Activated CD8-positive, alpha-beta T cell treated with anti-CD3 and anti-CD28 coated beads for 36 hours (primary cell): ENCODE measurements at regions not wholly inside any gene's neighbourhood (a gene's known extent, or its start where the extent isn't known, plus 50 kb on each side); places are given as distances from the start of the nearest gene placed in this dataset.

ENCODE experiments used
- ATAC-seq: fragments of 200-7000 bp; cut with Tn5 transposase; one replicate; pipeline ENCODE4 v1.10.0; 2021; ENCODE audit warnings: mild to moderate bottlenecking, moderate library complexity
- CTCF ChIA-PET: fragments of 350-600 bp; sonication (Branson Sonifier 250); formaldehyde crosslinking; loops from one replicate; lab custom pipeline; 2021; ENCODE audit warnings: antibody characterized with exemption; lab: Charles Lee
- POLR2A ChIA-PET: fragments of 350-600 bp; sonication (Branson Sonifier 250); formaldehyde crosslinking; loops from one replicate; lab custom pipeline; 2021; ENCODE audit warnings: antibody characterized with exemption; lab: Charles Lee
- DNase-seq: peaks from one replicate; pipeline ENCODE4 v3.0.0-alpha.2; 2020
- H3K27ac Mint-ChIP-seq: one replicate; pipeline ENCODE4 v1.8.0; 2021; ENCODE audit warnings: mild to moderate bottlenecking, mixed read lengths
- H3K27me3 Mint-ChIP-seq: one replicate; pipeline ENCODE4 v1.8.0; 2021; ENCODE audit warnings: mixed read lengths
- H3K36me3 Mint-ChIP-seq: one replicate; pipeline ENCODE4 v1.8.0; 2021; ENCODE audit warnings: low read depth, mixed read lengths
- H3K4me1 Mint-ChIP-seq: one replicate; pipeline ENCODE4 v1.8.0; 2021; ENCODE audit warnings: low read depth, mixed read lengths
- H3K4me3 Mint-ChIP-seq: one replicate; pipeline ENCODE4 v1.8.0; 2021; ENCODE audit warnings: mild to moderate bottlenecking, moderate library complexity, mixed read lengths
- H3K9me3 Mint-ChIP-seq: one replicate; pipeline ENCODE4 v1.8.0; 2021; ENCODE audit warnings: mixed read lengths
- intact Hi-C: fragments of 100-400 bp; cut with micrococcal nuclease; formaldehyde crosslinking; loops from one replicate; pipeline ENCODE4 v1.10.0; 2022
- TF ChIP-seq, protein P1 (sequence below): fragments of 200-600 bp; IDR thresholded peaks from one replicate; pipeline ENCODE4 v1.8.0; 2022; ENCODE audit warnings: antibody characterized with exemption, mild to moderate bottlenecking

DNA sequence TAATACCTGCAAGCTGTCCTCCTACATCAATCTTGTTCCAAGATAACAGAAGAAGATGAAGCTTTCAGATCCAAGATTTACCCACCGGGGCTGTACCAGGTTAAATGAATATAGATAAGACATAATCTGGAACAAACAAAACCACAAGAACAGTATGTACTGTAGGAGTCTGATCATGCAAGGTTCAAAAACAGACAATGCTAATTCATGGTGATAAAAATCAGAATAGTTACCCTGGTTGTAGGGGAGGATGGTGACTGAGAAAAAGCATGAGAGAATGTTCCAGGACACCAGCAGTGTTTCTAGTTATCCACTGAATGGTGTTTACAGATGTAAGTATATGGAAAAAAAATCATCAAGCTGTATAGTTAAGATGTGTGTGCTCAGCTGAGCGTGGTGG, 211.6 kb upstream of the TBL1X start:
- TF ChIP-seq, protein P1, sequence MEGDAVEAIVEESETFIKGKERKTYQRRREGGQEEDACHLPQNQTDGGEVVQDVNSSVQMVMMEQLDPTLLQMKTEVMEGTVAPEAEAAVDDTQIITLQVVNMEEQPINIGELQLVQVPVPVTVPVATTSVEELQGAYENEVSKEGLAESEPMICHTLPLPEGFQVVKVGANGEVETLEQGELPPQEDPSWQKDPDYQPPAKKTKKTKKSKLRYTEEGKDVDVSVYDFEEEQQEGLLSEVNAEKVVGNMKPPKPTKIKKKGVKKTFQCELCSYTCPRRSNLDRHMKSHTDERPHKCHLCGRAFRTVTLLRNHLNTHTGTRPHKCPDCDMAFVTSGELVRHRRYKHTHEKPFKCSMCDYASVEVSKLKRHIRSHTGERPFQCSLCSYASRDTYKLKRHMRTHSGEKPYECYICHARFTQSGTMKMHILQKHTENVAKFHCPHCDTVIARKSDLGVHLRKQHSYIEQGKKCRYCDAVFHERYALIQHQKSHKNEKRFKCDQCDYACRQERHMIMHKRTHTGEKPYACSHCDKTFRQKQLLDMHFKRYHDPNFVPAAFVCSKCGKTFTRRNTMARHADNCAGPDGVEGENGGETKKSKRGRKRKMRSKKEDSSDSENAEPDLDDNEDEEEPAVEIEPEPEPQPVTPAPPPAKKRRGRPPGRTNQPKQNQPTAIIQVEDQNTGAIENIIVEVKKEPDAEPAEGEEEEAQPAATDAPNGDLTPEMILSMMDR = no peak
- Mint-ChIP-seq H3K4me1 (peaks cover 9% of the 10 kb centered on the region), H3K36me3 (no peaks in the 10 kb centered on the region), H3K27ac (no peak overlapping the region), H3K4me3 (no peak overlapping the region), H3K9me3 (no peaks in the 10 kb centered on the region), H3K27me3 (no peaks in the 10 kb centered on the region)
- ChIA-PET POLR2A (no interaction called here), CTCF (no interaction called here)
- DNase-seq (no peak), ATAC-seq (no peak)
- intact Hi-C loops = no loop called here

DNA sequence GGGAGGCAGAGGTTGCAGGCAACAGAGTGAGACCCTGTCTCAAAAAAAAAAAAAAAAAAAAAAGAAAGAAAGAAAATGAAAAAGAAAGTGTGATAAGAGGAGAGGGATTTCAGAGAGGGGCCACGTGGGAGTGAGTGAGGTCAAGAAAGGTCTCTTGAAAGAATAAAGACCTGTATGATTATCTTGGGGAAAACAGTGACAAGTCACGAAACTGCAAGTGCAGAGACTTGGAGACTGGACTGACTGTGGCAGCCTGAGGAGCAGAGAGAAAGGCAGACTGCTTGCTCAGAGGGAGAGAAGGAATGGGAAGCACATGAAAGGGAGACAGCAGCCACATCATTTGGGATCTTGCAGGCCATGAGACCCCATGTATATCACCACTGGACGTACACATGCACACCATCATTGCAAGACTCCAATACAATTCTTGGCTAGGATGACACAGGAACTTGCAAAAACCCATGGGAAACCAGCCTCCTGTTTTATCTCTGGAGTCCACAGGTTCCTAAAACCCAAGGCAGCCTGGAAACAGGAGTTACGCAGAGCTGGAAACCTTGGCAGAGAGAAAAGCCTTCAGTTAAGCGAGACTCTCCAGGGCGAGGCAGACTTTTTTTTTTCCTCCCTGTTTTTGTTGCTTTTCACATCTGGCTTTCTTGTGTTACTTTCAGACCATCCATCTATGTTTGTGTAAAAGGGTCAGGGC, 207.0 kb upstream of the TBL1X start:
- DNase-seq = peak; percentile 26
- TF ChIP-seq, protein P1 = no peak
- CTCF ChIA-PET = no interaction called here
- H3K36me3 Mint-ChIP-seq = no peaks in the 10 kb centered on the region
- intact Hi-C loops = no loop called here
- H3K4me3 Mint-ChIP-seq = no peak overlapping the region
- POLR2A ChIA-PET = no interaction called here
- H3K9me3 Mint-ChIP-seq = peaks cover 7% of the 10 kb centered on the region
- no peaks in the 10 kb centered on the region for H3K27me3 Mint-ChIP-seq
- H3K27ac Mint-ChIP-seq = peak overlapping the region; percentile 72
- peak; percentile 42 for ATAC-seq
- peaks cover 38% of the 10 kb centered on the region for H3K4me1 Mint-ChIP-seq

DNA sequence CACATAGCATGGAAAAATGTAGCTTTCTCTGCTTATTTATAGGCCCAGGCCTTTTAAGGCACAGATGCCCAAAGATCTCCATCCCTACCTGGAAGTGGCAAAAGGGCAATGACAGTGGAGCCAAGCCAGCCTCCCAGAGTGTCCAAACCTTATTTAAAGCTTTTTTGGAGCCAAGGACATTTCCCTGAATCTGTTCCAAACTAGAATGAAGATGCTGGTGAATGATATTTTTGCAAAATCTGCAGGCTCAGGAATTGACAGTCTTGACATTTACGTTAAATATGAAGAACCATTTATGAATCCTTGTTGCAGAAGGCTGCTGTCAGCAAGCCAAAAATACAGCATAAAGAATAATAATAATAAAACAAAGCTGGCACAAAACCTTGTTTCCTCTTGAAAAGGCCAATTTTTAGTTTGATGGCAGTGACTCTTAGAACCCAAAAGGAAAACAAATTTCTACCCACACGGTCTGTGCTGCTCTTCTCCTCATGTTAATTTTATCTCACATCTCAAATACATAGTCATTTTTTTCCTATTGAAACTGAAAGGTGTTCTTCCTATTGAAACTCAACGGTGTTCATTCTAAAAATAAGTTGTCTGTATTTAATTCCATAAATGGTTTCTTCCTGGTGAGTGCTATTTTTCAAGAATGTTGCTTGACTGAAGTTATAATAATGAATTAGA, 206.3 kb upstream of the TBL1X start:
- ChIA-PET POLR2A (no interaction called here), CTCF (interaction anchor here (1.1 kb wide), 1 partner anchor 23 kb away, joined by 3 read pairs; no protein-coding TSS in a partner anchor)
- Mint-ChIP-seq H3K36me3 (no peaks in the 10 kb centered on the region), H3K4me3 (no peak overlapping the region), H3K27ac (peak overlapping the region; percentile 72), H3K9me3 (peaks cover 7% of the 10 kb centered on the region), H3K4me1 (peaks cover 37% of the 10 kb centered on the region), H3K27me3 (no peaks in the 10 kb centered on the region)
- TF ChIP-seq, protein P1 = no peak
- DNase-seq (no peak), ATAC-seq (peak; percentile 42)
- intact Hi-C loops = no loop called here

DNA sequence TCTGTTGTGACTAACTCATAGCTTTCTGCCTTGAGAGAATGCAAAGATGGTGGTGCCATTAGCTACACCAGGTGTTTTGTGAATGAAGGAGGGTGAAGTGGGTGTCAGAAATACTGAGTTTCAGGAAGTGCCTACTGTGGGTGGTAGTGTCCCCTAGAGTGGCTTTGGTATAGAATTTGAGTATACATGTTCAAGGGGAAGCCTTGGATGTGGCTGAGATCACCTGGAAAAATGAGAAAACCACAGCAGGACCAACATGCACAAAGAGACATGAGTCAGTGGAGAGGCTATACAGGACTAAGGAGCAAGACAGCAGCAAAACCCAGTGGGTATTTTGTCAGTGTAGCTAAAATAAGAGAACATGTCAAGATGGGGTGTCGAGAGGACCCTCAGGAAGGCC, 204.3 kb upstream of the TBL1X start:
- TF ChIP-seq, protein P1 = no peak
- H3K4me3 Mint-ChIP-seq = no peak overlapping the region
- no peaks in the 10 kb centered on the region for H3K36me3 Mint-ChIP-seq
- H3K27ac Mint-ChIP-seq = no peak overlapping the region
- intact Hi-C loops = no loop called here
- POLR2A ChIA-PET = no interaction called here
- no peaks in the 10 kb centered on the region for H3K27me3 Mint-ChIP-seq
- H3K9me3 Mint-ChIP-seq = peaks cover 7% of the 10 kb centered on the region
- CTCF ChIA-PET = no interaction called here
- peaks cover 37% of the 10 kb centered on the region for H3K4me1 Mint-ChIP-seq
- ATAC-seq (peak; percentile 30), DNase-seq (peak; percentile 4)

DNA sequence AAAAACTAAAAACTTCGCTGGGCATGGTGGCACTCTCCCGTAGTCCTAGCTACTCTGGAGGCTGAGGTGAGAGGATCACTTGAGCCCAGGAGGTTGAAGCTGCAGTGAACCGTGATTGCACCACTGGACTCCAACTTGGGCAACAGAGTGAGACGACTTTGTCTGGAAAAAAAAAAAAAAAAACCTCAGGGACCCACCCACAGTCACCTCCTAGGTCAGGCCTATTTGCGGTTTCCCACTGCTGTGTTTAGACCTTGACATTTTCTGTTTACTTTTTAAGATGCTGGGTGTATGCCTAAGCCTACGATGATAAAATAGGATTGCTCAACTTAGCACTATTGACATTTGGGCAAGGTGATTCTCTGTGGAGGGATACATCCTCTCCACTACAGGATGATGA, 197.4 kb upstream of the TBL1X start:
- ATAC-seq = no peak
- ChIA-PET POLR2A (no interaction called here), CTCF (no interaction called here)
- TF ChIP-seq, protein P1 = no peak
- DNase-seq = no peak
- no peaks in the 10 kb centered on the region for H3K36me3 Mint-ChIP-seq
- H3K4me3 Mint-ChIP-seq = no peak overlapping the region
- H3K9me3 Mint-ChIP-seq = no peaks in the 10 kb centered on the region
- no peak overlapping the region for H3K27ac Mint-ChIP-seq
- no peaks in the 10 kb centered on the region for H3K4me1 Mint-ChIP-seq
- intact Hi-C loops = no loop called here
- no peaks in the 10 kb centered on the region for H3K27me3 Mint-ChIP-seq
